LNCaP clone FGC (cell line): ENCODE measurements at regions not wholly inside any gene's neighbourhood (a gene's known extent, or its start where the extent isn't known, plus 50 kb on each side); places are given as distances from the start of the nearest gene placed in this dataset.
A peak's percentile ranks its signal among the peaks of the same experiment; 100 is the strongest.

Experiments
- DNase-seq: peaks from one replicate; pipeline ENCODE4 v3.0.0-alpha.2; 2011; ENCODE audit warnings: low read depth
- H3K4me3 ChIP-seq: 2 replicates; pipeline ENCODE4 v1.5.1; 2011; ENCODE audit warnings: mild to moderate bottlenecking, low read depth, low read length, control low read depth
- TF ChIP-seq, protein P1 (sequence below): IDR thresholded peaks from 2 replicates; pipeline ENCODE4 v1.5.1; 2012; ENCODE audit warnings: mild to moderate bottlenecking; ENCODE audit not compliant: control insufficient read depth, insufficient read depth; ENCODE audit errors: extremely low read depth

DNA sequence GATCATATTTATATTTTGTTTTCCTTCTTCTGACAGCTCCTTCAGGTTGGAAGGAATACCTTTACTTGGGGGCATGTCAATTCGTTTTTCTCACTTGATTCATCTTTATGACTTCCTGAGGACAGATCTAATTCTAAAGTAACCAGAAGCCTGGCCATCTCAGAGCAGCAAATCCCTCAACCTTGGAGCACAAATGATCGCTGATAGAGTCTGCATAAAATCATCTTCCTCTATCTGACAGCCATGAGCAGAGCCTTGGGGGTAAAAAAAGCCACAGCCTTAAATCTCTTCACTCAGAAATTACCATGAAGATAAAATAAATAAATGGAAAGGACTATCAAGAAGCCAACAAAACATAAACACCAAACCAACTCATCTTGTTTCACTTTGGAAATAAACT, 325.8 kb downstream of the PRR16 start:
- DNase-seq, result no peak
- TF ChIP-seq, protein P1, sequence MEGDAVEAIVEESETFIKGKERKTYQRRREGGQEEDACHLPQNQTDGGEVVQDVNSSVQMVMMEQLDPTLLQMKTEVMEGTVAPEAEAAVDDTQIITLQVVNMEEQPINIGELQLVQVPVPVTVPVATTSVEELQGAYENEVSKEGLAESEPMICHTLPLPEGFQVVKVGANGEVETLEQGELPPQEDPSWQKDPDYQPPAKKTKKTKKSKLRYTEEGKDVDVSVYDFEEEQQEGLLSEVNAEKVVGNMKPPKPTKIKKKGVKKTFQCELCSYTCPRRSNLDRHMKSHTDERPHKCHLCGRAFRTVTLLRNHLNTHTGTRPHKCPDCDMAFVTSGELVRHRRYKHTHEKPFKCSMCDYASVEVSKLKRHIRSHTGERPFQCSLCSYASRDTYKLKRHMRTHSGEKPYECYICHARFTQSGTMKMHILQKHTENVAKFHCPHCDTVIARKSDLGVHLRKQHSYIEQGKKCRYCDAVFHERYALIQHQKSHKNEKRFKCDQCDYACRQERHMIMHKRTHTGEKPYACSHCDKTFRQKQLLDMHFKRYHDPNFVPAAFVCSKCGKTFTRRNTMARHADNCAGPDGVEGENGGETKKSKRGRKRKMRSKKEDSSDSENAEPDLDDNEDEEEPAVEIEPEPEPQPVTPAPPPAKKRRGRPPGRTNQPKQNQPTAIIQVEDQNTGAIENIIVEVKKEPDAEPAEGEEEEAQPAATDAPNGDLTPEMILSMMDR, result no peak
- H3K4me3 ChIP-seq, result no peak overlapping the region

DNA sequence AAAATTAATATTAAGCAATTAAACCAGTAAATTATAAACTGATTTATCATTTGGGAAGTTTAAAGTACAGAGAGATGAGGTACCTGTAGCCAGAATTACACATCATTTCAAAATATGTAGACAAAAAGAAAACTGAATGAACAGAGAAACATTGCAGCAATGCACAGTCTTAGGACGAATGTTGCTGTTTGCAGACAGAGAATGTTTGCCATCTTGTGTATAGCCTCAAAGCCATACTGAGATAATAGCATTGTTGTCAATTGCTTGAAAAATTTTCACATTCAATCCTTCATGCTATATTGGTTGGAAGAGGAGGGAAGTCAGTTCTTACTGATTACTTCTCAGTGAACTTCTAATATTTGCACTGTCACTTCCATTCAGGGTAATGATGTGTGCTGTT, 326.2 kb downstream of the PRR16 start:
- DNase-seq, result no peak
- H3K4me3 ChIP-seq, result no peak overlapping the region

DNA sequence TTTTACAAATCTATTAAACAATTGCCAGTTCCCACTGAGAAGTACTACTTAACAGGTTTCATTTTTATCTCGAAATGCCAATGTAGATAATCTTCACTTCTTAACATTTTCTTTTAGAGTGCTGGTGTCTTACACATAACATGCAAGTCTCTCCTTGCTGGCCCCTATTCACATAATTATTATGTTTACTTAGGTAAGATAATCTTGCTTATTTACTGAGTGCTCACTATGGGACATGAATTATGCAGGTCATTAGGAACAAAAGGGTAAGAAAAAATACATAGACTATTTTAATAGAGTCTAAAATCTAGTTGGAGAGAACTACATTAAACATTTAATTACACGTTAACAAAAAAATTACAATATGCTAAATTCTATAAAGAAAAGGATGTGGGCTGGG, 328.4 kb downstream of the PRR16 start:
- no peak for DNase-seq
- TF ChIP-seq, protein P1, result no peak
- no peak overlapping the region for H3K4me3 ChIP-seq

More for the DNA sequence above, 326.2 kb downstream of the PRR16 start:
- TF ChIP-seq, protein P1, result no peak

DNA sequence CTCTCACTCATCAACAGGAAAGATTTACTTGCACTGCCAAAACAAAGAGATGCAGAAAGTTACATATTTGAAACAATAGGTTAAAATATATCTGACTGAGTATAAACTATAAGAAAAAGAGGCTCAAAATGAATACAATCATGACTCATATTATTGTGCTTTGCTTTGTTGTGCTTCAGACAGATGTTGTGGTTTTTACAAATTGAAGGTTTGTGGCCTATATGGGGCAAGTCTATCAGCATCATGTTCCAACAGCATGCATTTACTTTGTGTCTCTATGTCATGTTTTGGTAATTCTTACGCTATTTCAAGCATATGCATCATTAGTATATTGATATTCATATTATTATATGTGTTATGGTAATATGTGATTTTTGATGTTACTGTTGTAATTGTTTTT, 330.0 kb downstream of the PRR16 start:
- TF ChIP-seq, protein P1, result no peak
- no peak overlapping the region for H3K4me3 ChIP-seq

DNA sequence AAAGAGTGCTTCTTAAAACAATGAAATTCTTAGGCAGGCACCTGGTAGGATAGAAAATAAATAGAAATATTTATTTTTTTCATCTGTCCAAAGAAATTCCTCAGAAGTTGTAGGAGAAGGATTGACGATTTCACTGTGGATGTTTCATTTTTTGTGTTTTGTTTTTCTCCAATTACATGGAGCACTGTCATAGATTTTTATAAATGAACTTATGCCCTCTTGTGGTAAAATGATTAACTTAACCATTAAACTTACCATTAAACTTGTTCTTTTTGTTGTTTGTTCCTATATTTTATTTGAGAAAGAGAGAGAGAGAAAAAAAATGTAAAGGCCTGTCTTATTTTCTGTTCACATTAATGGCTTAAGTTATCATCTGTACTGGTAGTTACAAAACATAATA, 339.2 kb downstream of the PRR16 start:
- TF ChIP-seq, protein P1, result peak; percentile 41
- no peak for DNase-seq
- no peak overlapping the region for H3K4me3 ChIP-seq

More for the DNA sequence above, 330.0 kb downstream of the PRR16 start:
- DNase-seq, result no peak

DNA sequence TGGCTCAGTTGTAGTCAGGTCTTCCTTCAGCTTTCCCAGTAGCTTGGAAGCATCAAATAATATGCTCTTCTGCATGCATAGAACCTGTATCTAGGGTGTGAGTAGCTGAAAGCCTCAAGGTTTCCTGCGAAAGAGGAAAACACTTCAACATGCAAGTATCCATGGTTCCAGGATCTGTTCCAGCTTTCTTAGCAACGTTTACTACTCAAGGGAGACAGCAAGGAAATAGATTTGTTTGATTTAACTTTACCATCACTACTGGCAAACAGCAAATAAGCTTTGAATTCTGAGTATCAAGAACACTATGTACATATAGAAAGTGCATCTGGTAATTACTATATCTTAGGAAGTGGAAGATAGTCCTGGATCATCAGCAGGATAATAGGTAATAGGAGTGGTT, 341.0 kb downstream of the PRR16 start:
- no peak overlapping the region for H3K4me3 ChIP-seq
- TF ChIP-seq, protein P1, result no peak
- DNase-seq, result peak; percentile 70

DNA sequence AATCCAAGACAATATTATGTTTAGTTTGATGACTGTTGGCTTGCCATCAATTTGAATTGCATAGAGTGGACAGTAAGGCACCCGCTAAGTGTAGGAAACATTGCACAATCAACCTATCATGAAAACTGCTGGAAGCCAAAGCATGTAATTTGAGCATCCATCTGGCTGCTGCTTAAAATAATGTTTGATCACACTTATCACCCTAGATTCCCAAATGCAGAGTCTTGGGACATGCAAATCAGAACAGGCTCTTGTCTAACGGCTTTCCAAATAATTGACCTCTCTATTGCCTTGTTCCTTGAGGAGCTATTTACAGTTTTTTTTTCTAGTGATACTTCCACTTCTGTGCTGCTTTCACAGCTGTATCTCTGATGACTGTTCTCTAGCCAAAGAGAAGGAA, 342.1 kb downstream of the PRR16 start:
- no peak for DNase-seq
- TF ChIP-seq, protein P1, result no peak
- no peak overlapping the region for H3K4me3 ChIP-seq
